ENCODE measurements at regions not wholly inside any gene's neighbourhood (a gene's known extent, or its start where the extent isn't known, plus 50 kb on each side); places are given as distances from the start of the nearest gene placed in this dataset.

DNA sequence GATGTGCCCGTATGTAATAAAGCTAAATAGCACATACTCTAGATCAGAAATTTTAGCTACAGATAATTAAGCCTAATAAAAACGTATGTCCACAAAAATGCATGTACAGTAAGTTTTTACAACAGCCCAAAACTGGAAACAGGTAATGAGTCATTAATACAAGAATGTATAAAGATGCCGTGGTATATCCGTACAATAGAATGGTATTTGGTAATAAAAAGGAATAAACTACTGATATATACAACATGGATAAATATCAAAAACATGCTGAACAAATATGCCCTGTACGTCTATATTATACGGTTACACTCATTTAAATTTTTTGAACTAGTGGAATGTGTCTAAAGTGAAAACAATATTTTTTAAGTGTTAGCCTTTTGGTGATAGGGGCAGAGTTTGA, 128.2 kb upstream of the ADGRB3 start:
- H3K9me3 ChIP-seq (replicated peaks; ENCODE audit: control insufficient read depth, insufficient read depth, low read length): no peaks in the 10 kb centered on the region
- no peak overlapping the region for H3K4me3 ChIP-seq
- intact Hi-C loops (cut with micrococcal nuclease; ENCODE audit: unreplicated experiment) (no loop called here), in situ Hi-C loops (cut with MboI) (no loop called here)
- no peak overlapping the region for H2AFZ ChIP-seq (ENCODE audit: control insufficient read depth, low read depth, low read length)
- ChIA-PET CTCF (no interaction called here), SMC1A (ENCODE audit: uncharacterized antibody, unreplicated experiment) (no interaction called here), RAD21 (ENCODE audit: unreplicated experiment) (no interaction called here), POLR2A (no interaction called here)
- no peak overlapping the region for H3K9ac ChIP-seq (ENCODE audit: control insufficient read depth, insufficient read depth, low read length)
- H4K20me1 ChIP-seq (ENCODE audit: control insufficient read depth, insufficient read depth): no peaks in the 10 kb centered on the region
- no peak overlapping the region for H3K4me2 ChIP-seq (ENCODE audit: control insufficient read depth, insufficient read depth)
- no peaks in the 10 kb centered on the region for H3K36me3 ChIP-seq (ENCODE audit: control insufficient read depth in 2 of 2, insufficient read depth in 2 of 2, low read length in 1 of 2)
- TF ChIP-seq, protein P1, sequence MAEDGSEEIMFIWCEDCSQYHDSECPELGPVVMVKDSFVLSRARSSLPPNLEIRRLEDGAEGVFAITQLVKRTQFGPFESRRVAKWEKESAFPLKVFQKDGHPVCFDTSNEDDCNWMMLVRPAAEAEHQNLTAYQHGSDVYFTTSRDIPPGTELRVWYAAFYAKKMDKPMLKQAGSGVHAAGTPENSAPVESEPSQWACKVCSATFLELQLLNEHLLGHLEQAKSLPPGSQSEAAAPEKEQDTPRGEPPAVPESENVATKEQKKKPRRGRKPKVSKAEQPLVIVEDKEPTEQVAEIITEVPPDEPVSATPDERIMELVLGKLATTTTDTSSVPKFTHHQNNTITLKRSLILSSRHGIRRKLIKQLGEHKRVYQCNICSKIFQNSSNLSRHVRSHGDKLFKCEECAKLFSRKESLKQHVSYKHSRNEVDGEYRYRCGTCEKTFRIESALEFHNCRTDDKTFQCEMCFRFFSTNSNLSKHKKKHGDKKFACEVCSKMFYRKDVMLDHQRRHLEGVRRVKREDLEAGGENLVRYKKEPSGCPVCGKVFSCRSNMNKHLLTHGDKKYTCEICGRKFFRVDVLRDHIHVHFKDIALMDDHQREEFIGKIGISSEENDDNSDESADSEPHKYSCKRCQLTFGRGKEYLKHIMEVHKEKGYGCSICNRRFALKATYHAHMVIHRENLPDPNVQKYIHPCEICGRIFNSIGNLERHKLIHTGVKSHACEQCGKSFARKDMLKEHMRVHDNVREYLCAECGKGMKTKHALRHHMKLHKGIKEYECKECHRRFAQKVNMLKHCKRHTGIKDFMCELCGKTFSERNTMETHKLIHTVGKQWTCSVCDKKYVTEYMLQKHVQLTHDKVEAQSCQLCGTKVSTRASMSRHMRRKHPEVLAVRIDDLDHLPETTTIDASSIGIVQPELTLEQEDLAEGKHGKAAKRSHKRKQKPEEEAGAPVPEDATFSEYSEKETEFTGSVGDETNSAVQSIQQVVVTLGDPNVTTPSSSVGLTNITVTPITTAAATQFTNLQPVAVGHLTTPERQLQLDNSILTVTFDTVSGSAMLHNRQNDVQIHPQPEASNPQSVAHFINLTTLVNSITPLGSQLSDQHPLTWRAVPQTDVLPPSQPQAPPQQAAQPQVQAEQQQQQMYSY (CRISPR knock-in tag; IDR thresholded peaks at IDR 0.05): no peak
- TF ChIP-seq CHD1 (IDR thresholded peaks at IDR 0.05; ENCODE audit: low read depth, low read length): no peak
- no peak for TF ChIP-seq TCF3 (IDR thresholded peaks at IDR 0.05; ENCODE audit: borderline replicate concordance, insufficient read depth, low read depth, low read length)
- TF ChIP-seq STAT3 (IDR thresholded peaks at IDR 0.05; ENCODE audit: low read depth, low read length): no peak
- BruUV-seq (replicated peaks): no TSS peak
- FAIRE-seq (no peak), DNase-seq (ENCODE audit: low read depth, low spot score) (no peak), ATAC-seq (no peak)
- H3K4me1 ChIP-seq (ENCODE audit: control insufficient read depth, insufficient read depth, low read length): no peaks in the 10 kb centered on the region
- H3K27me3 ChIP-seq (replicated peaks in 1 of 2; ENCODE audit: control insufficient read depth in 2 of 2, insufficient read depth in 2 of 2, low read length in 1 of 2): no peaks in the 10 kb centered on the region
- H3K27ac ChIP-seq (ENCODE audit: control insufficient read depth, insufficient read depth): no peak overlapping the region
- H3K79me2 ChIP-seq (ENCODE audit: control insufficient read depth, insufficient read depth, low read length): no peaks in the 10 kb centered on the region
- WGBS (ENCODE audit: insufficient coverage, insufficient replicate concordance, low lambda C conversion rate, missing lambda C conversion rate): 60% methylated on average over 6 of the region's 6 CpGs

DNA sequence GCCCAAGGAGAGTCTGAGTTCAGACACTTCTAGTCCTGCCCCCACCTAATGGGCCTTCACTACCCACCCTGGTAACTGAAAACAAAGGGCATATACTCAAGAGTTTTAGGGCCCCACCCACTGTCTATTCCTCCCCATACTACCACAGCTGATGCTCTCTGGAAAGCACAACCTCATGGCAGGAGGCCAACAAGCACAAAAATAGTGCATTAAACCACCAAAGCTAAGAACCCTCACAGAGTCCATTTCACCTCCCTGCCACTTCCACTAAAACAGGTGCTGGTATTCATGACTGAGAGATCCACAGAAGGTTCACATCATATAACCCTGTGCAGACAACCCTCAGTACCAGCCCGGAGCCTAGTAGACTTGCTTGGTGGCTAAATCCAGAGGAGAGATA, 132.1 kb upstream of the ADGRB3 start:
- ChIA-PET SMC1A (ENCODE audit: uncharacterized antibody, unreplicated experiment) (no interaction called here), RAD21 (ENCODE audit: unreplicated experiment) (no interaction called here), POLR2A (no interaction called here), CTCF (no interaction called here)
- in situ Hi-C loops (cut with MboI): no loop called here
- H3K27me3 ChIP-seq (replicated peaks in 1 of 2; ENCODE audit: control insufficient read depth in 2 of 2, insufficient read depth in 2 of 2, low read length in 1 of 2): no peaks in the 10 kb centered on the region
- no TSS peak for BruUV-seq (replicated peaks)
- H2AFZ ChIP-seq (ENCODE audit: control insufficient read depth, low read depth, low read length): no peak overlapping the region
- H3K36me3 ChIP-seq (ENCODE audit: control insufficient read depth in 2 of 2, insufficient read depth in 2 of 2, low read length in 1 of 2): no peaks in the 10 kb centered on the region
- FAIRE-seq: no peak
- no peak overlapping the region for H3K27ac ChIP-seq (ENCODE audit: control insufficient read depth, insufficient read depth)
- no peak for DNase-seq (ENCODE audit: low read depth, low spot score)
- no peaks in the 10 kb centered on the region for H3K9me3 ChIP-seq (replicated peaks; ENCODE audit: control insufficient read depth, insufficient read depth, low read length)
- no peak overlapping the region for H3K4me3 ChIP-seq
- no peaks in the 10 kb centered on the region for H3K4me1 ChIP-seq (ENCODE audit: control insufficient read depth, insufficient read depth, low read length)
- ATAC-seq: no peak
- intact Hi-C loops (cut with micrococcal nuclease; ENCODE audit: unreplicated experiment): no loop called here
- no peaks in the 10 kb centered on the region for H3K79me2 ChIP-seq (ENCODE audit: control insufficient read depth, insufficient read depth, low read length)
- no peaks in the 10 kb centered on the region for H4K20me1 ChIP-seq (ENCODE audit: control insufficient read depth, insufficient read depth)
- WGBS (ENCODE audit: insufficient coverage, insufficient replicate concordance, low lambda C conversion rate, missing lambda C conversion rate): 33% methylated on average over 1 of the region's 1 CpG
- H3K9ac ChIP-seq (ENCODE audit: control insufficient read depth, insufficient read depth, low read length): no peak overlapping the region
- no peak overlapping the region for H3K4me2 ChIP-seq (ENCODE audit: control insufficient read depth, insufficient read depth)
- TF ChIP-seq, protein P2, sequence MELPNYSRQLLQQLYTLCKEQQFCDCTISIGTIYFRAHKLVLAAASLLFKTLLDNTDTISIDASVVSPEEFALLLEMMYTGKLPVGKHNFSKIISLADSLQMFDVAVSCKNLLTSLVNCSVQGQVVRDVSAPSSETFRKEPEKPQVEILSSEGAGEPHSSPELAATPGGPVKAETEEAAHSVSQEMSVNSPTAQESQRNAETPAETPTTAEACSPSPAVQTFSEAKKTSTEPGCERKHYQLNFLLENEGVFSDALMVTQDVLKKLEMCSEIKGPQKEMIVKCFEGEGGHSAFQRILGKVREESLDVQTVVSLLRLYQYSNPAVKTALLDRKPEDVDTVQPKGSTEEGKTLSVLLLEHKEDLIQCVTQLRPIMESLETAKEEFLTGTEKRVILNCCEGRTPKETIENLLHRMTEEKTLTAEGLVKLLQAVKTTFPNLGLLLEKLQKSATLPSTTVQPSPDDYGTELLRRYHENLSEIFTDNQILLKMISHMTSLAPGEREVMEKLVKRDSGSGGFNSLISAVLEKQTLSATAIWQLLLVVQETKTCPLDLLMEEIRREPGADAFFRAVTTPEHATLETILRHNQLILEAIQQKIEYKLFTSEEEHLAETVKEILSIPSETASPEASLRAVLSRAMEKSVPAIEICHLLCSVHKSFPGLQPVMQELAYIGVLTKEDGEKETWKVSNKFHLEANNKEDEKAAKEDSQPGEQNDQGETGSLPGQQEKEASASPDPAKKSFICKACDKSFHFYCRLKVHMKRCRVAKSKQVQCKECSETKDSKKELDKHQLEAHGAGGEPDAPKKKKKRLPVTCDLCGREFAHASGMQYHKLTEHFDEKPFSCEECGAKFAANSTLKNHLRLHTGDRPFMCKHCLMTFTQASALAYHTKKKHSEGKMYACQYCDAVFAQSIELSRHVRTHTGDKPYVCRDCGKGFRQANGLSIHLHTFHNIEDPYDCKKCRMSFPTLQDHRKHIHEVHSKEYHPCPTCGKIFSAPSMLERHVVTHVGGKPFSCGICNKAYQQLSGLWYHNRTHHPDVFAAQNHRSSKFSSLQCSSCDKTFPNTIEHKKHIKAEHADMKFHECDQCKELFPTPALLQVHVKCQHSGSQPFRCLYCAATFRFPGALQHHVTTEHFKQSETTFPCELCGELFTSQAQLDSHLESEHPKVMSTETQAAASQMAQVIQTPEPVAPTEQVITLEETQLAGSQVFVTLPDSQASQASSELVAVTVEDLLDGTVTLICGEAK (IDR thresholded peaks at IDR 0.05; ENCODE audit: borderline replicate concordance): no peak
- TF ChIP-seq, protein P3, sequence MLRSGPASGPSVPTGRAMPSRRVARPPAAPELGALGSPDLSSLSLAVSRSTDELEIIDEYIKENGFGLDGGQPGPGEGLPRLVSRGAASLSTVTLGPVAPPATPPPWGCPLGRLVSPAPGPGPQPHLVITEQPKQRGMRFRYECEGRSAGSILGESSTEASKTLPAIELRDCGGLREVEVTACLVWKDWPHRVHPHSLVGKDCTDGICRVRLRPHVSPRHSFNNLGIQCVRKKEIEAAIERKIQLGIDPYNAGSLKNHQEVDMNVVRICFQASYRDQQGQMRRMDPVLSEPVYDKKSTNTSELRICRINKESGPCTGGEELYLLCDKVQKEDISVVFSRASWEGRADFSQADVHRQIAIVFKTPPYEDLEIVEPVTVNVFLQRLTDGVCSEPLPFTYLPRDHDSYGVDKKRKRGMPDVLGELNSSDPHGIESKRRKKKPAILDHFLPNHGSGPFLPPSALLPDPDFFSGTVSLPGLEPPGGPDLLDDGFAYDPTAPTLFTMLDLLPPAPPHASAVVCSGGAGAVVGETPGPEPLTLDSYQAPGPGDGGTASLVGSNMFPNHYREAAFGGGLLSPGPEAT (IDR thresholded peaks at IDR 0.05; ENCODE audit: low read depth): no peak
- no peak for TF ChIP-seq RCOR1 (conservative IDR thresholded peaks at IDR 0.05; ENCODE audit: low read depth, low read length)
- TF ChIP-seq SMAD1 (IDR thresholded peaks at IDR 0.05; ENCODE audit: low read depth, partially characterized antibody): no peak
- no peak for TF ChIP-seq NRF1 (conservative IDR thresholded peaks at IDR 0.05; ENCODE audit: low read depth, low read length)
